ENCODE measurements at regions not wholly inside any gene's neighbourhood (a gene's known extent, or its start where the extent isn't known, plus 50 kb on each side); places are given as distances from the start of the nearest gene placed in this dataset.

GRCh38 chr15:26214290-26214689 lies 351.2 kb upstream of the ATP10A start:
- TF ChIP-seq CTCF (IDR thresholded peaks at IDR 0.05 in 8 of 11, conservative IDR thresholded peaks at IDR 0.05 in 3 of 11) (no peak), POLR2AphosphoS5 (IDR thresholded peaks at IDR 0.05) (no peak)
